ENCODE measurements at regions not wholly inside any gene's neighbourhood (a gene's known extent, or its start where the extent isn't known, plus 50 kb on each side); places are given as distances from the start of the nearest gene placed in this dataset.

GRCh38 chr2:6337472-6337820, 528.3 kb downstream of the CMPK2 start:
- no peak for TF ChIP-seq POLR2AphosphoS5 (IDR thresholded peaks at IDR 0.05; ENCODE audit: low read depth, low read length)
- TF ChIP-seq FOXP2 (optimal IDR thresholded peaks at IDR 0.05; ENCODE audit: borderline replicate concordance, extremely low read depth, extremely low read length, insufficient read depth): no peak
- no peak for TF ChIP-seq TAF1 (IDR thresholded peaks at IDR 0.05; ENCODE audit: borderline replicate concordance, insufficient read depth, low read length)
- no peak for TF ChIP-seq REST (IDR thresholded peaks at IDR 0.05; ENCODE audit: insufficient read depth in 1 of 2, low read depth in 2 of 2, low read length in 2 of 2)
- TF ChIP-seq SIN3A (IDR thresholded peaks at IDR 0.05; ENCODE audit: borderline replicate concordance, insufficient read depth, low read length): no peak

- no peak for TF ChIP-seq POLR2AphosphoS5 (IDR thresholded peaks at IDR 0.05; ENCODE audit: low read depth, low read length)
- TF ChIP-seq REST (IDR thresholded peaks at IDR 0.05; ENCODE audit: insufficient read depth in 1 of 2, low read depth in 2 of 2, low read length in 2 of 2): no peak
- TF ChIP-seq FOXP2 (optimal IDR thresholded peaks at IDR 0.05; ENCODE audit: borderline replicate concordance, extremely low read depth, extremely low read length, insufficient read depth): no peak
- no peak for TF ChIP-seq SIN3A (IDR thresholded peaks at IDR 0.05; ENCODE audit: borderline replicate concordance, insufficient read depth, low read length)
- no peak for TF ChIP-seq TAF1 (IDR thresholded peaks at IDR 0.05; ENCODE audit: borderline replicate concordance, insufficient read depth, low read length)
Measured at GRCh38 chr2:6341588-6342129, 524.0 kb downstream of the CMPK2 start.

GRCh38 chr2:6342273-6342920, 523.3 kb downstream of the CMPK2 start:
- TF ChIP-seq POLR2AphosphoS5 (IDR thresholded peaks at IDR 0.05; ENCODE audit: low read depth, low read length) (no peak), TAF1 (IDR thresholded peaks at IDR 0.05; ENCODE audit: borderline replicate concordance, insufficient read depth, low read length) (no peak), REST (IDR thresholded peaks at IDR 0.05; ENCODE audit: insufficient read depth in 1 of 2, low read depth in 2 of 2, low read length in 2 of 2) (no peak), FOXP2 (optimal IDR thresholded peaks at IDR 0.05; ENCODE audit: borderline replicate concordance, extremely low read depth, extremely low read length, insufficient read depth) (no peak), SIN3A (IDR thresholded peaks at IDR 0.05; ENCODE audit: borderline replicate concordance, insufficient read depth, low read length) (no peak)

GRCh38 chr2:6343076-6343475, 522.6 kb downstream of the CMPK2 start:
- TF ChIP-seq TAF1 (IDR thresholded peaks at IDR 0.05; ENCODE audit: borderline replicate concordance, insufficient read depth, low read length) (no peak), SIN3A (IDR thresholded peaks at IDR 0.05; ENCODE audit: borderline replicate concordance, insufficient read depth, low read length) (no peak), REST (IDR thresholded peaks at IDR 0.05; ENCODE audit: insufficient read depth in 1 of 2, low read depth in 2 of 2, low read length in 2 of 2) (no peak), POLR2AphosphoS5 (IDR thresholded peaks at IDR 0.05; ENCODE audit: low read depth, low read length) (no peak), FOXP2 (optimal IDR thresholded peaks at IDR 0.05; ENCODE audit: borderline replicate concordance, extremely low read depth, extremely low read length, insufficient read depth) (no peak)

Data from PFSK-1 (cell line).